NCI-H187 treated with DMSO at 0.1 percent for 48 hours (cell line): ENCODE measurements at regions not wholly inside any gene's neighbourhood (a gene's known extent, or its start where the extent isn't known, plus 50 kb on each side); places are given as distances from the start of the nearest gene placed in this dataset.

Source experiments
- DNase-seq: peaks from one replicate; lab custom pipeline; 2025; lab: John Stamatoyannopoulos, UW

DNA sequence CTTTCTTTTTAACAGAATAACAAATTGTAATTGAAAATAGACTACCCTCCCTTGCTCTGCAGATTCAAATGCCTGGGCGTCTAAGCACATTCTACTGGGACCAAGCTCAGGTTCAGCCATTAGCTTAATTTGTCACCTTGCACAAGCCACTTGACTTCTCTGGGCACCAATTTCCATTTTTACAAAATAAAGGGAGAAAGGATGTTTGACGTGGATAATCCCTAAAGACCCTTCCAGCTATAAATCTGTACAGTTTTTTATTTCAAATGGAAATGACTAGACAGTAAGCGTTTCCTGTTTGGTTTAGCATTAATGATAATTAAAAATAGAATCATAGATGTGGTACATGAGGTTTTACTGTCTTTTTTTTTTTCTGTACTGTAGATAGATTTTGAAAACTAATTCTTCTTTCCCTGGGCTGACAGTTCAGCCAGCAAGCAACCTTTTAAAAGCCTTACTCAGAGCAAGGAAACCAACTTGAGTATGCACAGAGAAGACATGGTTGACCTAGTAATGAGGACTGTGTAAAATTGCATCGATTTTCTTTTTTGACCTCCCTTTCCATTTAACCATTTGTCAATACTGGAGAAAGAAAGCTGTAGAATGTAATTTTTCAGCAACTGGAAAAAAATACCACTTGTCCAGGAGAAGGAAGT is 1329.5 kb upstream of the CDH8 start:
- no peak for DNase-seq

DNA sequence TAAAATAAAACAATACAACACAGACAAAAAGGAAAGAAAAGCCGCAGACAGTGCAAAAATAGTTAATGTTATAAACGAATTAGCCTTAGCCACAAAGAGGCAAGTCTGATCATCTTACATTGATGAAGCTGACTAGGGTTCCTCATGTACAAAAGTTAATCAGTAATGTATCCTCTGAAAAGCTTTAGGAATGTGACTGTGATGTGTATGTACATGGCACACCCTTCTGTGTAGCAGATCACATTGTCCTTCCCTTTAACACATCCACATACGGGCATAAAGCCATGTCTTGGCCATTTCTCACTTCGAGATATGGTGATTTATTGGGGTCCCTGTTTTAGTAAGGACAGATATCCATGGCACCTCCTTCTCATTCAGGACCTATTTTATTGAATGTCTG is 1327.5 kb upstream of the CDH8 start:
- DNase-seq = no peak

DNA sequence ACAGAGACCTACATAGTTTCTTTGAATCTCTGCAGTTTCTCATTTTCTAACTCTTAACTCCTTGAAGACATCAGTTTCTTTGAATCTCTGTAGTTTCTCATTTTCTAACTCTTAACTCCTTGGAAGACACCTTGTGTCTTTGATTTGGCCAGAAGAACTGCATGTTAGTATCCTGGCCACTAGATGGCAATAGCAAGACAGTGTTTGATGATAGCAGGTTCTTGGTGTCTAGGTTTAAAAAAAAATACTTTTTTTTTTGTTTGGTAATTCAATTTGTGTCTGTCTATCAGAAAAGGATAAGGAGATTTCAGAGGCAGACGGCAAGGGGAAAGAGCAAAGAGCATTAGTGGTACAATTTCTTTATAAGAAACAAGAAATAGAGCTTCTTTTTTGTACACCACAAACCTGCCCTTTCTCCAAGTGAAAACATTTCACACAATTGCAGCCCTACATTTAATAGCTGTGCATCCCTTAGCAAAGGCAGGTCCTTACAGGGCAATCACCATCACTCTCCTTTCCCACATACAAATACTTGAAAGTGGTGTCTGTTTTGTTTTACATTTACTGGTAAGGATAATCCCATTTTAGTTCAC is 1324.9 kb upstream of the CDH8 start:
- no peak for DNase-seq

DNA sequence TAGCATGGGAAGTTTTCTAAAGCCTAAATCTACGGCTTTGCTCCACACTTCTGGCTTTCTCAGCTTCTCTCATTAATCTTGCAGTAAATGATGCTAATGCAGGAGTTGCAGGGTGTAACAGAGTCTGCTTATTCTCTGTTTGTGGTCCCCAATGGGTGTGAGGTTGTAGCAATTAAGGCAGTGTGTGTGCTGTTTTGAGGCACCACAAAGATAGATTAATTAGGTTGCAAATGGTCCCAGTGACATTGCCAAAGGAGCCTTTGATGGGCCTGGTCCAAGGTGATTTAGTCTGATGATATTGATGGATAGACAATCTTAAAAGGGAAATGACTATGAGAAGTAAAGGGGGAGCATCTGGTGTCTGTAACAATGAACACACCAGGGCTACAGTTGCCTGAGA is 1313.7 kb upstream of the CDH8 start:
- no peak for DNase-seq

DNA sequence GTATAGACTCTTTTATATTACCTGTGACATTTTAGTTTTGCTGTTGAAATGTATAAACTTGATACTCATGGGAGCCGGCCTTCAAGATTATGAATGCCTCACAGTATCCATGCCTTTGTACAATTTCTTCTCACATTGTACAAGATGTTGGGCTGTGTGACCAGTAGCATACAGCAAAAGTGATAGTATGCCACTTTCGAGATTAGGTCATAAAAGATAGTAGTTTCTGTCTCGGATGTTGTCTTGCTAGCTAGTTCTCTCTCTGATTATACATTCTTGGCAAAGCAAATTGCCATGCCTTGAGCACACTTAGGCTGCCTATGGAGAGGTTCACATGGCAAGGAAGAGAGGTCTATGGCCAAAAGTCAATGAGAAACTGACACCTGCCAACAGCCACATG is 1309.8 kb upstream of the CDH8 start:
- no peak for DNase-seq

DNA sequence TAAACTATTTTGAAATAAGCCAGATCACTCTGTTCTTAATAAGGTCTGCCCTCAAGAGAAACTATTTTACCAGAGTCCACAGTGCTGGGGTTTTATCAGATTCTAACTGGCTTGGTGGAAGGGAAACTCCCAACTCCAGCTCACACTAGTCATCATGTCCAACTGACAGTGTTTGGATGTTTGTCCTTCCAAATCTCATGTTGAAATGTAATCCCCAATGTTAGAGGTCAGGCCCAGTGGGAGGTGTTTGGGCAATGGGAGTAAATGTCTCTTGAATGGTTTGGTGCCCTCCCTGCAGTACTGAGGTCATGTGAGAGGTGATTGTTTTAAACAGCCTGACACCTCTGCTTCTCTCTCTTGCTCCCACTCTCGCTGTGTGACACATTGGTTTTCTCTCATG is 1301.0 kb upstream of the CDH8 start:
- DNase-seq = no peak

DNA sequence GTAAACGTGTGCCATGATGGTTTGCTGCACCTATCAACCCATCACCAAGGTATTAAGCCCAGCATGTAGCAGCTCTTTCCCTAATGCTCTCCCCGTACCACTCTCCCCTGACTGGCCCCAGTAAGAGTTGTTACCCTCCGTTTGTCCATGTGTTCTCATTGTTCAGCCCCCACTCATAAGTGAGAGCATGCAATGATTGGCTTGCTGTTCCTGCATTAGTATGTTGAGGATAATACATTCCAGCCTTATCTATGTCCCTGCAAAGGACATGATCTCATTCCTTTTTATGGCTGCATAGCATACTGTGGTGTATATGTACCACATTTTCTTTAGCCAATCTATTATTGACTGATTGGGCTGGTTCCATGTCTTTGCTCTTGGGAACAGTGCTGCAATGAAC is 1294.9 kb upstream of the CDH8 start:
- DNase-seq = no peak

DNA sequence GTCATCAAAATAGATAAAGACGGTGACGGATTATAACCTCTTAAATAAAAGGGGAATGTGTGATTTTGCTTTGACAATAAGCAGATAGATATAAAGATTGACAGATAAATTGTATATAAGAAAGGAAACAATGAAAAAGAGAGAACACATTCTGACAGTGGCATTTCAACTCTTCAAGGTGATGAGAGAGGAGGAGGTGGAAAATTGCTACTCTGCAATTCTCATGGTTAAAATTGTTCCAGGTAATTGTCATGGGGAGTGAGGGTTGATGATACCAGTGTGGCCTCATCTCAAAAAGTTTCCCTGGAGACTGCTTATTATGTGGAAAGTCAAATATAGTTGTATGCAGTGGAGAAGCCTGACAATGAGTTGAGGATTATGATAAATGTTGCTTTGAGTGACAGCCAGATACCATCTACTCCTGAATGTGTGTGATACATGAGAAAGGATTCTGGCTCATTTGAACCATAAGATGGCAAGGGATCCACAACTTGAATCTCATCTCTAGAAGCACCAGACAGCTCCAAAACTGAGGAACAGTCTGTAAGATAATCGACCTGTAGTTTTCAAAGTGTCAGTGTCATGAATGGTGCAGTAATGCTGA is 1290.6 kb upstream of the CDH8 start:
- DNase-seq = no peak

DNA sequence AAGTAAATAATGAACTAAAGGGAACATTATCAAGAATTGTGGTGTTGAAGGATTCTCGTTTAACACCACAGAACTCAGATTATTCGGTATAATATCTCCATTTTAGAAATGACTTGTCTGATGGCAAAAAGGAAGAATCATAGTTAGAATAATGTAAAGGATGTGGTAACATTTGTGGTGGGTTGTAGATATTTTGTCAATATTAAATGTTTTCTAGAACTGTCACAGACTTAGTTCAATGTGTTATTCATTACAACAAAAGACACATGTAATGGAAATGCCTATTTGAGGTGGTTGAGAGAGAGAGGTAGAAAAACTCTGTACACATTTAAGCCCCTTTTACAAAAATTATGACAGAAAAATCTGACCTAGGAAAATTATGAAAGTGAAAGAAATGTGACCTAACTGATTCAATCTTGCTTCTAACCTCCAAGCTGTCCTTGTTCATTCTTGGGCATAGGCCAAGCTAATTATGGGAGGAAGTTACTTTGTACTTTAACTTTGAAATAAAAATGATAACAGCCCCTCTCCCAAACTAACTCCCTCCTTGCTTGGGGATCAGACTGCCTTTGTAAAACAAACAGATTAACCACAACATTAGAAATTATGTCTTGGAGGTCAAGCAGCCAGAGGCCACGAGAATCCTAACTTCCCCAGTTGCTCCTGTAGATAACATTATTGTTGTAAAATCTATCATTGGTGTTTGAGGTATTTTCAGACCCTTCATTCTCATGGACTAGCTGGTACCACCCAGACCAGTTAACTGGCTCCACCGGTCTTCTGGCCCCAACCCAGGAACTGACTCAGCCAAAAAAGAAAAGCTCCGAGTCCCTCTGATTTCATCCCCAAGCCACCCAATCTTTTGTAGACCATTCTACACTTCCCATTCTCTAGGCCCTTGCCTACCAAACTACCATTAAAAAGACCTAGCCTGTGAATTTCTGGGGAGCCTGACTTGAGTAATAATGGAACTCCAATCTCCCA is 1287.8 kb upstream of the CDH8 start:
- DNase-seq = no peak

DNA sequence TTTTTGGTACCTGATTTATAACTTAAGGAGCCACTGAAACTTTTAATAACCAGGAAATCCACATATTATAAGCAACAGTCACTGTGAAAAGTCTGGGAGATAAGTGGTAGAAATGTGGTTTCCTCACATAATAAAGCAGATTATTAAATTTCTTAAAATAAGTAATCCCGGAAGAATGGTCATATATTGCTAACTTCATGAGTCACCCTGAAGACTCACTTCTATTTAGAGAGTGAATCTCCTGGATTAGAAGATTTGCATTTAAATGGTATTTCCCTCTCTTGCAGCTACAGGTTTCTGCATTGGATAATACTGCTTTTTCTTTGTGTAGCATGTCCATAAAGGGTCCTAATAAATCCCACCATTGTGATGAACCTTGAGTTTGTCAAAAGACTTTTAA is 1286.8 kb upstream of the CDH8 start:
- DNase-seq = no peak

DNA sequence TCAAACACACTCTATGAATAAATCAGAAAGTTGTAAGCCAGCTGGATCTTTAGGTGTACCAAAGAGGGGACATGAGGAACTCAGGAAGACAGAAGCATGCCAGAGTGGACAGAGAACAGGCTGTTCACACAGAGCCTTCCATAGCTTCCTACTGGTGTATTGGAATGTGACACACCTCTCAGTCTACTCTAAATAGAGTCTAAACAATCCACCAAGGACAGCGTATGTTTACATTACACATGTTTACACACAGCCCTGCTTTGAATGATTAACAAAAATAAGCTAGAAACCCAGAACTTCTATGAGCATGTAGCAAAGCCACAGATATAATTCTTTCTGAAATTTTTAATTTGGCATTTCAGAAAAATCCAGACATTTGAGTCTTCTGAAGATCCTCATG is 1279.0 kb upstream of the CDH8 start:
- DNase-seq = no peak

DNA sequence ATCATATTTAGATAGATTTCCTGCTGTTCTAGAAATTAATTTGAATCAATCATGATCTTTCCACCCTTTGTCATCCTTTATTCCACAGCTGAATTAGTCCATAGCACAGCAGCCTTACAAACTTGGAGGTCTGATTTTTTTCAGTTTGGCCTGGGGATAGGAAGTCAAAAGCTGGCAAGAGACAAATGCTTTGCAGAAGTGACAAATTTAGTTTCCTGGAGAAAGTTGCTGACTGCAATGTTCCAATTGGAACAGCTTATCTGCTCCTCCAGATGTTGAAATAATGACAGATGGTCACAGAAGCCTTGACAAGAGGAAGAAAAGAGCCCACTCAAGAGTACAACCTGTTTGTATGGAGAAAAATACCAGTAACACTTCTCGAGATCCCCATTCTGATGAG is 1276.1 kb upstream of the CDH8 start:
- DNase-seq = no peak

DNA sequence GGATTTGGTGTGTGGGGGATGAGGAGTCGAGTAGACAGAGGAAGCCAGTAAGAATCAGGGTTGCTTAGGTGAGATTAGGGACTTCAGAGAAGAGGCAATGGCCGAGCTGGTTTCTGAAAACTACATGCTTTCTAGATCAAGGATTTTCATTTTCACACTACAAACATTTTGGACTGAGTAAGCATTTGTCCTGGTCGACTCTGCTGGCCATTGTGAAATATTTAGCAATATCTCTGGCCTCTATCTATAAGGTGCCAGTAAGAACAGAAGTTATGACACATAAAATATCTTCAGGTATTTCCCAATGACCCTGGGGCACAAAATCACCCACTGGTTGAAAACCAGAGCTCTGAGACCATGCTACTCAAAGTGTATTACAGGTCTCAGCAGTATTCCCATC is 1275.1 kb upstream of the CDH8 start:
- no peak for DNase-seq

DNA sequence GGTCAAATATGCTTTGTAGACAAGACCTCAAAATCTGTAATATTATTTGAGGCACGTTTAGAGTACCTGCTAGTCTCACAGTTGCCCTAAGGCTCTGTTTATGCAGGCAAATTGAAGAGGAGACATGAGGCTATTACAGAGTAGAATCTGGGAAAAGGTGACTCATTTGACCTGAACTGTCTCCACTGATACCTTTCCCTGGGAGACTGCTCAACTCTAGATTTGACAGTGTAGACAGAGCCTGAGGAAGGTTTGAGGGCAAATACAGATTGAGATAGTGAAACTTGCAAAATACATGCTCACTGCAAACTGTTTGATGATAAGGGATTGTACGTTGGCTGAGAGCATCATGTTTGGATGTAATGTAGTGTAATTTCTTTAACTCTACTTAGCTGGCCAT is 1266.6 kb upstream of the CDH8 start:
- DNase-seq = no peak

DNA sequence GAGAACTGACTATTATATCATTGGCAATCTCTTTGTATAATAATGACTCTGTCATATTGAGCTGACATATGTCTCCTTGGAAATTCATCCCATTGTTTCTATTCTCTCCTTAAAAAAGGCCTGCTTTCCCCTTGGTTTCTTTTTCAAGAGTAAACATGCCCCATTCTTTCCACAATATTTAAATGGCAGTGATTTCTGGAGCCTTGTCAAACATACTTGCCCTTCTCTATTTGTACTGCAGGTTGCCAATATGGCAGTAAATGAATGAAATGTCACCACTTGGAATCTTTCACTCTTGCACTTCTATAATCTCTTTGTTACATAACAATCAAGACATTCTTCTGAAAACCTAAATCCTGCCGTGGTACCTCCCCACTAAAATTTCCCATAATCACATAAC is 1265.1 kb upstream of the CDH8 start:
- no peak for DNase-seq

DNA sequence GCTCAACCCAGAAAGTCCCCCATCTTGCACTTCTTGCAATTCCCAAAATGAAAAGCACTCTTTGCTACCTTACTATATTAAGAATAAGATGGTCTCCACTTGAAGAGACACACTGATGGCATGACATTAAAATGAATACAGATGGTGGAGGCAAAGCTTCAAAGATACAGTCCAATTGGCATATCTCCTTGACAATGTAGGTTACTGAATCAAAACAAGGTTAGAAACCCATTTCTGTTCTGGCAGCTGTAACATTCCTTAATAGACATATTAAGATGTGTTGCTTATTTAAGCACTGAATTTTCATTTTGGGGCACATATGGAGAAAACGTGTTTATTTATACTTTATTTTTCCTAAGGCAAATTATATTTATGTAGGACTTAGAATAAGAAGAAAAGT is 1262.8 kb upstream of the CDH8 start:
- no peak for DNase-seq

DNA sequence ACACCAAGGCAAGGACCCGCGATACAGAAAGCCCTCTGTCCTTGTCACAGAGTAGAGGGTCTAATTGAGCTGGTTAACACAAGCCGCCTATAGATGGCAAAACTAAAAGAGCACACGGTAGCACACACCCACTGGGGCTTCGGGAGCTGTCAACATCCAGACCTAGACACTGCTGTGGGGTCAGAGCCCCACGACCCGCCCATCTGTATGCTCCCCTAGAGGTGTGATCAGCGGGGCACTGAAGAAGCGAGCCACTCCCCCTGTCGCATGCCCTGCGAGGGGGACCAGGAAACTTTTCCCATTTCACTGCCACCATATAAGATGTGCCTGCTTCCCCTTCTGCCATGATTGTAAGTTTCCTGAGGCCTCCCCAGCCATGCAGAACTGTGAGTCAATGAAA is 1255.8 kb upstream of the CDH8 start:
- DNase-seq = no peak

DNA sequence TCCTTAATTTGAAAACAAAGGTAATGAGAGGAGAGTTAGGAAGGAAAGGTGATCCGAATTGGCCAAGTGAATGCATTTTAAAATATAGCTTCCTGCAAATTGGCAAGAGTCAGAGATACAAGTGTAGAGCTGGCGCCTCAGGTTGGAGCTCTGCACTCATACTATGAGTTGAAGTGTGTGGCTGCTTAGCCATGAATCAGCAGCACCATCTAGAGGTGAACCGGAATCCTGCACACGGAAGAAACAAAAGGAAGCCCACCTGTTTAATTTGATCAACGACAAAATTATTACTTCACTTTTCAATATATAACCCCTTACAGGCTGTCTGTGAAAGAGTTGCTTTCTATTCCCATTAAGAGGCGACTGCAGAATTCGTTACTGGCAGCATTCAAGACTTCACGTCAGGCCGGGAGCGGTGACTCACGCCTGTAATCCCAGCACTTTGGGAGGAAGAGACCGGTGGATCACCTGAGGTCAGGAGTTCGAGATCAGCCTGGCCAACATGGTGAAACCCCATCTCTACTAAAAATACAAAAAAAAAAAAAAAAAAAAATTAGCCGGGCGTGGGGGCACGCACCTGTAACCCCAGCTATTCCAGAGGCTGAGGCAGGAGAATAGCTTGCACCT is 1253.7 kb upstream of the CDH8 start:
- no peak for DNase-seq

DNA sequence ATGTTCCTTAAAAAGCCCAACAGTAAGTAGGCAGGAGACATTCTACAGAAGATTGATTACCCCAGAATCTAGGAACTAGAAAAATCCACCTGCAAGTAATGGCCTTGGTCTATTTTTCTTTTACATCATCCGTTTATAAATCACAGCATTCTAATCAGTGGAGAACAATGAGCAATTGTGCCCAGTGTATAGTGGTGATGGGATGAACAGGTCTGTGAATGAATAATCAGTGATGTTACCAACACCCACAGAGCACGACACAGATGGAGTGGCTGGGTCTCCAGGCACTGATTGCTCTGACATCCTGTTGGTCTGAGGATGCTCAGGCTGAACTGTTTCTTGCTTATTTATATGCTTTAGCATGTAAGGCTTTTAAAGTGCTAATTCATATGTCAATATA is 1251.2 kb upstream of the CDH8 start:
- no peak for DNase-seq

DNA sequence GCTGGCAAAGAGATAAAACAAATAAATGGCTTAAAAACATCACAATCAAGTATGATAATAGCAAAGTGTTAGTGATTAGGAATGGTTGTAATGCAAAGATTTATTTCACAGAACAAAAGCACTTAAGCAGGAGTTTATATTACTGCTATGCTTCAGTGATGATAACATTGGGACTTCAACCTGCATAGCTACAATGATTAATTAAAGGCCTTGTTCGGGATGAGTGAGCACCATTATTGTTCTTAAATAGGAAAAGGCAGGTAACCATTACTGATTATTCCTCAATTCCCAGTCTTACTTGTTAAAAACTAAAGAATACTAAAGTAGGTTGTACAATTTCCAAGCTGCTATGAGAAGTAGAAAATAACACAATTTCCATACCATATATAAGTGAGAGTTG is 1247.5 kb upstream of the CDH8 start:
- no peak for DNase-seq

DNA sequence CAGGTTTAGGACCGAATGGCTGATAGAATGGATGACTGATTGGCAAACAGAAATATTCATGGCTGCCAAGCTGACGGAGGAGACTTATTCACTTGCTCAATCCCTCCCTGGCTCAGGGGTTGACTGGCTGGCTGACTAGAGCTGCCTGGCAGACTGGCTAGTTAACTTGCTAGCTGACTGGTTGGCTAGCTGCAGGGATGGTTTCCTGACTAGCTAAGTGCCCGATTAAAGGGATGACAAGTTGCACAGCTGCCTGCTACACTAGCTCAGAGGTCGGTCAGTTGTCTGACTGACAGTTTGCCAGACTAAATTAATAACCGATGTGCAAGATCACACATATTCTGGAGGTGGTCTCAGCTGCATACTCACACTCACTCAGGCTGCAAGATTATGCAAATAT is 1208.4 kb upstream of the CDH8 start:
- no peak for DNase-seq

DNA sequence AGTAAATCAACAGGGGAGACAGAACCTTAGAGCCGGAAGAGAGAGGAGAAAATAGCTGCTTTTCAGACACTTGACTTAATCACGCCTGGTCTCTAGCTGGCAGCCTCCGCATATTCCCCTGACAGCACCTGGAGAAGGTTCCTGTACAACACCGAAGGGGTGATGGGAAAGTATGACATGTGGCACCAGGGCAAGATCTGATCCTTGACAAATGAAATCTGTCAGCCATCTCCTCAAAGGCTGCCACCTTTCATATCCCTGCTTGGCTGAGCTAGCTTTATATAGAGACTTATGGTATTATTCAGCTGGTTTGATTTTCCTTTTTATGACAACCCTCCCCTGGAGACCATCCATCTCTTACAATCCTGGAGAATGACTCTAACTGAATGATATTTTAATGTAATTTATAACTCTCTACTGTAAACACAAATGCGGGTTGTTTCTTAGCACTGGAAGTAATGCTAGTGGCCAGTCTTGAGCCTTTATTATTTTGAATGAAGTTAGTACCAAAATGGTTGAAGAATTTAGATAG is 1205.3 kb upstream of the CDH8 start:
- DNase-seq = no peak
